Gastrocnemius medialis (tissue), 4 donors: ENCODE measurements at regions not wholly inside any gene's neighbourhood (a gene's known extent, or its start where the extent isn't known, plus 50 kb on each side); places are given as distances from the start of the nearest gene placed in this dataset.
"Not testable (repeated sequence)": the region's sequence is repeated elsewhere in the genome, so short reads cannot be mapped to it uniquely, and the experiment has no call there.

Source experiments
- CTCF ChIP-seq, 5 experiments: fragments of 450-650 bp in 3 of 5; fragments of 200-600 bp in 2 of 5; sonication (generic) in 2 of 5; IDR thresholded peaks in 4 of 5; conservative IDR thresholded peaks in 1 of 5; 1 replicate in 4 of 5; 2 replicates in 1 of 5; pipeline ENCODE4 v1.5.1; 2016 to 2019; ENCODE audit warnings: antibody characterized with exemption in 5 of 5, mild to moderate bottlenecking in 3 of 5, moderate library complexity in 3 of 5
- POLR2A ChIP-seq, 2 donors: fragments of 450-650 bp; IDR thresholded peaks; one replicate each; pipeline ENCODE4 v1.6.1; 2017; ENCODE audit warnings: antibody characterized with exemption in 2 of 2, mild to moderate bottlenecking in 2 of 2, moderate library complexity in 2 of 2

GRCh38 chr2:134061066-134061465, 192.8 kb upstream of the MGAT5 start:
- TF ChIP-seq CTCF (IDR thresholded peaks at IDR 0.05 in 4 of 5, conservative IDR thresholded peaks at IDR 0.05 in 1 of 5); POLR2A (IDR thresholded peaks at IDR 0.05): not testable (repeated sequence)
